ENCODE measurements at regions not wholly inside any gene's neighbourhood (a gene's known extent, or its start where the extent isn't known, plus 50 kb on each side); places are given as distances from the start of the nearest gene placed in this dataset.
"Not testable (repeated sequence)": the region's sequence is repeated elsewhere in the genome, so short reads cannot be mapped to it uniquely, and the experiment has no call there.

- Histone ChIP-seq H3K27me3 (ENCODE audit: control insufficient read depth in 3 of 3, insufficient read depth in 3 of 3, low read length in 2 of 3) (no peaks in the 10 kb centered on the region), H3K27ac (ENCODE audit: low read depth in 1 of 2, low read length in 1 of 2) (no peak overlapping the region), H3K4me1 (ENCODE audit: control insufficient read depth in 5 of 5, insufficient read depth in 5 of 5, low read length in 5 of 5) (no peaks in the 10 kb centered on the region), H3K9me3 (ENCODE audit: control insufficient read depth in 4 of 4, insufficient read depth in 3 of 4, low read length in 3 of 4) (peaks cover 0 to 18% (median under 1%) of the 10 kb centered on the region in 4 donors), H3K4me3 (no peak overlapping the region), H3K36me3 (ENCODE audit: control insufficient read depth in 4 of 4, insufficient read depth in 4 of 4, low read length in 4 of 4) (no peaks in the 10 kb centered on the region), H3K9ac (ENCODE audit: insufficient read depth in 1 of 2, low read length in 2 of 2) (no peak overlapping the region)
- ATAC-seq (ENCODE audit: insufficient read depth, low FRiP score) (no peak), DNase-seq (no peak)
- WGBS, 2 donors, result 94 to 97% methylated on average over 3 of the region's 3 CpGs
- TF ChIP-seq CTCF (IDR thresholded peaks at IDR 0.05; ENCODE audit: control extremely low read depth, extremely low read depth), result no peak
Measured at GRCh38 chr14:105690671-105691070, 164.3 kb downstream of the TMEM121 start.

GRCh38 chr14:105691321-105692109, 165.1 kb downstream of the TMEM121 start:
- not testable (repeated sequence) for H3K27me3 ChIP-seq (ENCODE audit: control insufficient read depth in 3 of 3, insufficient read depth in 3 of 3, low read length in 2 of 3); DNase-seq; H3K27ac ChIP-seq (ENCODE audit: low read depth in 1 of 2, low read length in 1 of 2); H3K36me3 ChIP-seq (ENCODE audit: control insufficient read depth in 4 of 4, insufficient read depth in 4 of 4, low read length in 4 of 4); H3K4me3 ChIP-seq; ATAC-seq (ENCODE audit: insufficient read depth, low FRiP score); H3K4me1 ChIP-seq (ENCODE audit: control insufficient read depth in 5 of 5, insufficient read depth in 5 of 5, low read length in 5 of 5); H3K9ac ChIP-seq (ENCODE audit: insufficient read depth in 1 of 2, low read length in 2 of 2)
- 91 to 95% methylated on average over 17 to 25 of the region's 25 CpGs for WGBS, 2 donors
- peaks cover 0 to 18% (median under 1%) of the 10 kb centered on the region in 4 donors for H3K9me3 ChIP-seq (ENCODE audit: control insufficient read depth in 4 of 4, insufficient read depth in 3 of 4, low read length in 3 of 4)

GRCh38 chr14:105692110-105692685, 165.8 kb downstream of the TMEM121 start:
- not testable (repeated sequence) for ATAC-seq (ENCODE audit: insufficient read depth, low FRiP score); H3K27ac ChIP-seq (ENCODE audit: low read depth in 1 of 2, low read length in 1 of 2); H3K9ac ChIP-seq (ENCODE audit: insufficient read depth in 1 of 2, low read length in 2 of 2); H3K36me3 ChIP-seq (ENCODE audit: control insufficient read depth in 4 of 4, insufficient read depth in 4 of 4, low read length in 4 of 4); H3K4me1 ChIP-seq (ENCODE audit: control insufficient read depth in 5 of 5, insufficient read depth in 5 of 5, low read length in 5 of 5); DNase-seq; H3K27me3 ChIP-seq (ENCODE audit: control insufficient read depth in 3 of 3, insufficient read depth in 3 of 3, low read length in 2 of 3); H3K4me3 ChIP-seq
- WGBS, 2 donors, result 86% methylated on average over 6 of the region's 19 CpGs; no CpG with 5 or more reads in 1 of the 2 donors
- peaks cover 0 to 18% (median under 1%) of the 10 kb centered on the region in 4 donors for H3K9me3 ChIP-seq (ENCODE audit: control insufficient read depth in 4 of 4, insufficient read depth in 3 of 4, low read length in 3 of 4)

- Histone ChIP-seq H3K4me1 (ENCODE audit: control insufficient read depth in 5 of 5, insufficient read depth in 5 of 5, low read length in 5 of 5) (no peaks in the 10 kb centered on the region), H3K9me3 (ENCODE audit: control insufficient read depth in 4 of 4, insufficient read depth in 3 of 4, low read length in 3 of 4) (peaks cover 0 to 13% (median under 1%) of the 10 kb centered on the region in 4 donors), H3K9ac (ENCODE audit: insufficient read depth in 1 of 2, low read length in 2 of 2) (no peak overlapping the region), H3K4me3 (no peak overlapping the region), H3K27ac (ENCODE audit: low read depth in 1 of 2, low read length in 1 of 2) (no peak overlapping the region), H3K27me3 (ENCODE audit: control insufficient read depth in 3 of 3, insufficient read depth in 3 of 3, low read length in 2 of 3) (no peaks in the 10 kb centered on the region), H3K36me3 (ENCODE audit: control insufficient read depth in 4 of 4, insufficient read depth in 4 of 4, low read length in 4 of 4) (no peaks in the 10 kb centered on the region)
- DNase-seq (no peak), ATAC-seq (ENCODE audit: insufficient read depth, low FRiP score) (no peak)
- no peak for TF ChIP-seq CTCF (IDR thresholded peaks at IDR 0.05; ENCODE audit: control extremely low read depth, extremely low read depth)
- 86 to 93% methylated on average over 2 of the region's 2 CpGs for WGBS, 2 donors
Measured at GRCh38 chr14:105694961-105695360, 168.6 kb downstream of the TMEM121 start.

GRCh38 chr14:105696388-105696787, 170.0 kb downstream of the TMEM121 start:
- H3K27me3 ChIP-seq (ENCODE audit: control insufficient read depth in 3 of 3, insufficient read depth in 3 of 3, low read length in 2 of 3); H3K4me3 ChIP-seq; DNase-seq; H3K9ac ChIP-seq (ENCODE audit: insufficient read depth in 1 of 2, low read length in 2 of 2); H3K36me3 ChIP-seq (ENCODE audit: control insufficient read depth in 4 of 4, insufficient read depth in 4 of 4, low read length in 4 of 4); H3K4me1 ChIP-seq (ENCODE audit: control insufficient read depth in 5 of 5, insufficient read depth in 5 of 5, low read length in 5 of 5); H3K27ac ChIP-seq (ENCODE audit: low read depth in 1 of 2, low read length in 1 of 2); ATAC-seq (ENCODE audit: insufficient read depth, low FRiP score): not testable (repeated sequence)
- peaks cover 0 to 15% (median 0%) of the 10 kb centered on the region in 4 donors for H3K9me3 ChIP-seq (ENCODE audit: control insufficient read depth in 4 of 4, insufficient read depth in 3 of 4, low read length in 3 of 4)
- WGBS, 2 donors, result 59 to 80% methylated on average over 1 to 2 of the region's 11 CpGs

GRCh38 chr14:105697414-105697813, 171.0 kb downstream of the TMEM121 start:
- H3K9me3 ChIP-seq (ENCODE audit: control insufficient read depth in 4 of 4, insufficient read depth in 3 of 4, low read length in 3 of 4), result peaks cover 0 to 15% (median 0%) of the 10 kb centered on the region in 4 donors
- not testable (repeated sequence) for DNase-seq; H3K4me1 ChIP-seq (ENCODE audit: control insufficient read depth in 5 of 5, insufficient read depth in 5 of 5, low read length in 5 of 5); H3K27me3 ChIP-seq (ENCODE audit: control insufficient read depth in 3 of 3, insufficient read depth in 3 of 3, low read length in 2 of 3); ATAC-seq (ENCODE audit: insufficient read depth, low FRiP score); H3K27ac ChIP-seq (ENCODE audit: low read depth in 1 of 2, low read length in 1 of 2); H3K36me3 ChIP-seq (ENCODE audit: control insufficient read depth in 4 of 4, insufficient read depth in 4 of 4, low read length in 4 of 4); H3K4me3 ChIP-seq; H3K9ac ChIP-seq (ENCODE audit: insufficient read depth in 1 of 2, low read length in 2 of 2)
- WGBS, 2 donors, result 89 to 91% methylated on average over 16 to 22 of the region's 22 CpGs
